ENCODE measurements at regions not wholly inside any gene's neighbourhood (a gene's known extent, or its start where the extent isn't known, plus 50 kb on each side); places are given as distances from the start of the nearest gene placed in this dataset.
"Not testable (repeated sequence)": the region's sequence is repeated elsewhere in the genome, so short reads cannot be mapped to it uniquely, and the experiment has no call there.

DNA sequence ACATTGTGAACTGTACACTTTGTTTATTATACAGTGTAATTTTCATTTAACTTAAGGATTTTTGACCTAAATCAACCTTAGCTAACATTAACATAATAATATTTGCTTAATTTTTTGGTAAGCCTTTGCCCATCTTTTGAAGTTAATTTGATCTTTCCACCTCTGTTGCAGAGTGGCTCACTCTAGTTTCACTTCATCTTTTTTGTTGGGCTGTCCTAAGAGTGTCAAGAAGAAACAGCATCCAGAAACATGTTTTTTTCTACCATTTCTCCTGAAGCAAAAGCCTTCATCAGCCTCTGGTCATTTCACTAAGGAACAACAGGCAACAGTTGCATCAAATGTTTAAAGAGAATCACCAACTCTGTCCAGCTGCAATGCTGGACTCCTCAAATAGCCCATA lies 824.7 kb downstream of the REEP3 start:
- TF ChIP-seq, protein P1, sequence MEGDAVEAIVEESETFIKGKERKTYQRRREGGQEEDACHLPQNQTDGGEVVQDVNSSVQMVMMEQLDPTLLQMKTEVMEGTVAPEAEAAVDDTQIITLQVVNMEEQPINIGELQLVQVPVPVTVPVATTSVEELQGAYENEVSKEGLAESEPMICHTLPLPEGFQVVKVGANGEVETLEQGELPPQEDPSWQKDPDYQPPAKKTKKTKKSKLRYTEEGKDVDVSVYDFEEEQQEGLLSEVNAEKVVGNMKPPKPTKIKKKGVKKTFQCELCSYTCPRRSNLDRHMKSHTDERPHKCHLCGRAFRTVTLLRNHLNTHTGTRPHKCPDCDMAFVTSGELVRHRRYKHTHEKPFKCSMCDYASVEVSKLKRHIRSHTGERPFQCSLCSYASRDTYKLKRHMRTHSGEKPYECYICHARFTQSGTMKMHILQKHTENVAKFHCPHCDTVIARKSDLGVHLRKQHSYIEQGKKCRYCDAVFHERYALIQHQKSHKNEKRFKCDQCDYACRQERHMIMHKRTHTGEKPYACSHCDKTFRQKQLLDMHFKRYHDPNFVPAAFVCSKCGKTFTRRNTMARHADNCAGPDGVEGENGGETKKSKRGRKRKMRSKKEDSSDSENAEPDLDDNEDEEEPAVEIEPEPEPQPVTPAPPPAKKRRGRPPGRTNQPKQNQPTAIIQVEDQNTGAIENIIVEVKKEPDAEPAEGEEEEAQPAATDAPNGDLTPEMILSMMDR (conservative IDR thresholded peaks at IDR 0.05), result no peak
- H3K27ac ChIP-seq, result no peak overlapping the region

DNA sequence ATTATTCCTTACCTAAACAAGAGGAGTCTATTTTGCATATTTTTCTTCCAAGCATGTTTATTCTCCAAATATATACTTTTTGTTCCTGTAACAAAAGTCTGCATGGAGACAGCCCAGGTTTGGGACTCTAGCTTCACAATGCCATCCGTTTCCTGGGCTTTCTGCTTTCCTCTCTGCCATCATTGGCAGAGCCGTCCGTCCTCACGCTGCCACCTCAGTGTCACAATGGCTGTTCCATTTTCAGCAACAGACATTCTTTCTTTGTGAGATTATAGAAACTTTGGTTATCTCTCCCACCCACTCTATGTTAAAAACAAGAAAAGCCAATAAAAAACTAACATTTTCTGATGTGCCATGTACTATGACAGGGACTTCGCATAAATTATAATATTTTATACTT lies 825.2 kb downstream of the REEP3 start:
- TF ChIP-seq, protein P1 (conservative IDR thresholded peaks at IDR 0.05), result no peak

DNA sequence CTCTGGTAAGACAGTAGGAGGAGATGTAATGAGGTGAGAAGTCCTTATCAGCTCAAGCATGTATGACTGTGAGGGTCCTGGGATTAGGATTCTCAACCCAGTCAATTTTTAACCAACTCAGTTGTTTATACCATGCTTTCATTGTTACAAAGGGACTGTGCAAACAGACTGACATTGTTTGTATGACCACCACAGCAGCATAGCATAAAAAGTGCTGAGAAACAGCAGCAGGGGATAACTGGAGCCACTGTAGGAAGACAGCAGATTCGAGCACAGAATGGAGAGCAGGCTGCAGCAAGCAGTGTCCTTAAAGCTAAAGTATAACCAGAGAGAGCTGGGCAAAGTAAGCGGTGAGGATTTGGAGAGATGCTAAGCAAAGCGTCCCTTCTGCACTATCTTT lies 829.5 kb downstream of the REEP3 start:
- no peak overlapping the region for H3K27ac ChIP-seq
- TF ChIP-seq, protein P1 (conservative IDR thresholded peaks at IDR 0.05), result no peak

More for the DNA sequence above, 825.2 kb downstream of the REEP3 start:
- H3K27ac ChIP-seq, result no peak overlapping the region

DNA sequence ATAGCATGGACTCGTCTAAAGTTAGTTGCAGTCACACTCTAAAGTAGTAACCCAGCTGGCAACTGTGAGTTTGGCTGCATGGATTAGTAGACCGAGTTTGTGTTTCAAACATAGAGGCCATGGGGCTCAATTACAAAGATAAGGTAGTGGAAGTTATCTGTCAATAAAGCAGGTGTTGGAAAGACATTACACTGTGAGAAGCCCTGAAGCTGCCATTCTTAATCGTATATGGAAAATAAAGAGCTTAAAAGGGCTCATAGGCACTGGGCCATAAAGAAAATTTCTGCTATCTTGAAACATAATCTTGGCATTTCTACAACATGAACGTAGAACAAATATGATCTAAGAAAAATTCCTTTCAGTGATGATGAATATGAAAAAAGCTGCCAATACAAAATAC lies 837.7 kb downstream of the REEP3 start:
- H3K27ac ChIP-seq, result no peak overlapping the region
- TF ChIP-seq, protein P1 (conservative IDR thresholded peaks at IDR 0.05), result no peak

DNA sequence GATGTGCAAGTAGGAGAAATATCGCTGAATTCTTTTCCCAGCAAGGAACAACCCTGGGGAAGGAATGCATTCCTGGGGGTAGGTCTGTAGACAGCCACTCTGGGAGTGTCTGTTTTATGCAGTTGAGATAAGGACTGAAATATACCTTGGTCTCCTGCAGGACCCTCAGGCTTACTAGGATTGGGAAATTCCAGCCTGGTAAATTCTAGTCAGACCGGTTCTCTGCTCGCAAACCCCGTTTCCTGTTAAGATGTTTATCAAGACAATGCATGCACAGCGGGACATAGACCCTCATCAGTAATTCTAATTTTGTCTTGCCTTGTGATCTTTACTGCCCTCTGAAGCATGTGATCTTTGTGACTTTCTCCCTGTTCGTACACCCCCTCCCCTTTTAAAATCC lies 839.0 kb downstream of the REEP3 start:
- H3K27ac ChIP-seq, result not testable (repeated sequence)

DNA sequence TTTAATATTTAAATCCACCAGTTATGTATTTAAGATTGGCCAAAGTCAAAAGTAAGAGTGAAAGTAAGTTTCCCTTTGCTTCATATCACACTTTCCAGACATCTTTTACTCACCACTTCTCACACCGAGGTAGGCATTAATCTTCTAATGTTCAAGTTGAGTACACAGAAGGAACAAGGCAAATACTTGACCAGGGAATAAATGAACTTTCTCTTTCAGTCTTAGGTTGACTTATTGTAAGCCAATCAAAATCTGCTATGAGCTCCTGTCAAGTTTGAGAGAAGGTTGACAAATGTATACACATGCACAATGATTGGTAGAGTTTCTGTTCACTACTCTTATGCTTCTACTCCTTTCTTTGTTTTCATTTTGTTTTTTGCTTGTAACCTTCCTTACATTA lies 842.5 kb downstream of the REEP3 start:
- H3K27ac ChIP-seq, result no peak overlapping the region
- TF ChIP-seq, protein P1 (conservative IDR thresholded peaks at IDR 0.05), result no peak

DNA sequence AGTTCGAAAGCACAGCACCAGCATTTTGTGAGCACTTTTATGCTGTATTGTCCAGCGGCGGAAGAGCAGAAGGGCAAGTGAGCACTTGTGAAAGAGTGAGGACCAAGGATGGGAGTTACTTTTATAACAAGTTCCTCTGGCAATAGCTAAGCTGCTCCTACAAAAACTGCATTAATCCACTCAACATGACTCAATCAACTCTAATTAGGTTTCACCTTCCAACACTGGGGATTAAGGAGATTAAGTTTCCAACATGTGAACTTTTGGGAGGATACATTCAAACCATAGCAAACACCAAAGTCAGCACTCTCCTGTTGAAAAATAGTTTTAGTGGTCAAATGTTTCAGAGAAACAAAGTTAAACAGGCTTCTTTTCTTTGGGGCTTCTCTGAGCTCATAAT lies 844.5 kb downstream of the REEP3 start:
- TF ChIP-seq, protein P1 (conservative IDR thresholded peaks at IDR 0.05), result no peak
- H3K27ac ChIP-seq, result no peak overlapping the region

DNA sequence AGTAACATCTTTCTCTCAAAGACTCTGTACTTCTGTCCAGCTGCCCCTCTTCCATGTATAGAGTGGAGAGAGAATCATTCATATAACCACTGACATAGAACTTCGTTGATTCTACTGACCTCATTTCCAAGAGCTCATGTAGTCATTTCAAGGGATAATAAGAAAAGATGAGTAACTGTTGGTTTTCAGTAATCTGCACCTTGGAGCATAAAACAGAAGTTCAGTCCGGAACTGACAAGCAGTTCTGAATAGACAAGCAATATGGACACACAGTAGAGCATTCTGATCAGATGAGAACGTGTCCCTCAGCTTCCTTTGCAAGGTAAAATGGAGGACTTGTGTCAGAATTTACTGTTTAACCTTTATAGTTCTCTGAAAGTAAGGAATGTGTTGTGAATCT lies 847.1 kb downstream of the REEP3 start:
- no peak overlapping the region for H3K27ac ChIP-seq
- TF ChIP-seq, protein P1 (conservative IDR thresholded peaks at IDR 0.05), result no peak
